ENCODE measurements at regions not wholly inside any gene's neighbourhood (a gene's known extent, or its start where the extent isn't known, plus 50 kb on each side); places are given as distances from the start of the nearest gene placed in this dataset.

DNA sequence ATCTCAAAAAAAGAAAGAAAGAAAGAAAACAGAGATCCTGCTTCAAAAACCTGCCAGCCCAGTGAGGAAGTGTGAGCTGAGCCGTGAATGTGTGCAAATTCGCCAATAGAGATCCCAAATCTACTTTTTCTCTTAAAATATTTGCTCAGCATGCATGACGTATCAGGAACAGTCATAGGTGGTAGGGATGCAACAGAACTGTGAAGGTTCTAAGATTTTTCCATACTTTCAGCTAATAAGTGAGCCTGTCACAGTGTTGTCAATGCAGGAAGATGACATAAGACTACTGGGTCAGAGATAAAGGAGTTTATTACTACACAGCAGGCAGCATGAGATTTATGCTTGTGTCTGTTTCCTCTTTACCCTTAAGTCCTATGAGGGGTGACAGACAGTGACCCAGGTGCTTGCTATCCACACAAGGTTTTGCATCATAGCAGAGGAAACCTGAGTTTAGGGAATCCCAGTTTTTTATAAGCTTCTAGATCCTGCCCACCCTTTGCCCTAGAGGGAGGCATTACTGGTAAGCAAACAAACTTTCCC lies 273.4 kb downstream of the BMP7 start:
- Histone ChIP-seq H4K20me1 (ENCODE audit: control insufficient read depth, insufficient read depth, low read depth, low read length) (no peaks in the 10 kb centered on the region), H3K9me2 (replicated peaks; ENCODE audit: control insufficient read depth, low read length) (no peaks in the 10 kb centered on the region), H3K4me3 (ENCODE audit: low read length) (no peak overlapping the region), H3K36me3 (ENCODE audit: control insufficient read depth, low read length) (no peaks in the 10 kb centered on the region), H3K4me2 (ENCODE audit: low read length) (no peak overlapping the region), H3K27me3 (ENCODE audit: control insufficient read depth, low read length) (peaks cover 12% of the 10 kb centered on the region), H3K9me3 (ENCODE audit: control insufficient read depth, insufficient read depth, low read length) (peaks cover under 1% of the 10 kb centered on the region; the same call in 1 of the 2 replicates), H3K79me2 (ENCODE audit: control insufficient read depth, low read length) (no peaks in the 10 kb centered on the region), H3K27ac (ENCODE audit: low read depth, low read length) (no peak overlapping the region), H3F3A (ENCODE audit: control insufficient read depth, insufficient read depth) (no peaks in the 10 kb centered on the region), H3K4me1 (ENCODE audit: control insufficient read depth, low read length) (no peaks in the 10 kb centered on the region)
- TF ChIP-seq EZH2phosphoT487 (IDR thresholded peaks at IDR 0.05; ENCODE audit: borderline replicate concordance, low read length), result no peak
- TF ChIP-seq, protein P1, sequence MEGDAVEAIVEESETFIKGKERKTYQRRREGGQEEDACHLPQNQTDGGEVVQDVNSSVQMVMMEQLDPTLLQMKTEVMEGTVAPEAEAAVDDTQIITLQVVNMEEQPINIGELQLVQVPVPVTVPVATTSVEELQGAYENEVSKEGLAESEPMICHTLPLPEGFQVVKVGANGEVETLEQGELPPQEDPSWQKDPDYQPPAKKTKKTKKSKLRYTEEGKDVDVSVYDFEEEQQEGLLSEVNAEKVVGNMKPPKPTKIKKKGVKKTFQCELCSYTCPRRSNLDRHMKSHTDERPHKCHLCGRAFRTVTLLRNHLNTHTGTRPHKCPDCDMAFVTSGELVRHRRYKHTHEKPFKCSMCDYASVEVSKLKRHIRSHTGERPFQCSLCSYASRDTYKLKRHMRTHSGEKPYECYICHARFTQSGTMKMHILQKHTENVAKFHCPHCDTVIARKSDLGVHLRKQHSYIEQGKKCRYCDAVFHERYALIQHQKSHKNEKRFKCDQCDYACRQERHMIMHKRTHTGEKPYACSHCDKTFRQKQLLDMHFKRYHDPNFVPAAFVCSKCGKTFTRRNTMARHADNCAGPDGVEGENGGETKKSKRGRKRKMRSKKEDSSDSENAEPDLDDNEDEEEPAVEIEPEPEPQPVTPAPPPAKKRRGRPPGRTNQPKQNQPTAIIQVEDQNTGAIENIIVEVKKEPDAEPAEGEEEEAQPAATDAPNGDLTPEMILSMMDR (IDR thresholded peaks at IDR 0.05; ENCODE audit: low read depth, low read length, poor library complexity, severe bottlenecking), result no peak

DNA sequence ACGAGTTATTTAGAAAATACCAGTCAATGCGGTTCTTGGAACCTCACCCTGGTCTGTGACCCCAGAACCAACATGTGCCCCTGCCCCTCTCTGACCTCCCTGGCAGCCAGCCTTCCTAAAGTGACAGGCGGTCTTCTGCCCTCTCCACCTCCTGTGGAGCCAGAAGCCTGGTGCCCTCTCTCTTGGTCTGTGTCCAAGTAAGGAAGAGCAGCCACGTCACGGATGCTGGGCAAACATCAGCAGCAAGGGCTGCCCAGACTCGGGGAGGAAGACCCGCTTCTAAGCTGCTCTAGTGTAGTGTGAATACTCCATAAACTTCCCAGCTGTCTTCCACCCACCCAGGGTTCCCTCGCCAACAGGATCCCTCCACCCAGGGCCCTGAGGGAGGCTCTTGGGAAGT lies 272.4 kb downstream of the BMP7 start:
- Histone ChIP-seq H3K36me3 (ENCODE audit: control insufficient read depth, low read length) (no peaks in the 10 kb centered on the region), H3K79me2 (ENCODE audit: control insufficient read depth, low read length) (no peaks in the 10 kb centered on the region), H3K4me2 (ENCODE audit: low read length) (no peak overlapping the region), H3K27ac (ENCODE audit: low read depth, low read length) (no peak overlapping the region), H3K27me3 (ENCODE audit: control insufficient read depth, low read length) (peaks cover 12% of the 10 kb centered on the region), H3K4me1 (ENCODE audit: control insufficient read depth, low read length) (no peaks in the 10 kb centered on the region), H4K20me1 (ENCODE audit: control insufficient read depth, insufficient read depth, low read depth, low read length) (no peaks in the 10 kb centered on the region), H3K9me3 (ENCODE audit: control insufficient read depth, insufficient read depth, low read length) (peaks cover 7% of the 10 kb centered on the region; the same call in 1 of the 2 replicates), H3K4me3 (ENCODE audit: low read length) (no peak overlapping the region), H3F3A (ENCODE audit: control insufficient read depth, insufficient read depth) (no peaks in the 10 kb centered on the region), H3K9me2 (replicated peaks; ENCODE audit: control insufficient read depth, low read length) (no peaks in the 10 kb centered on the region)
- no peak for TF ChIP-seq EZH2phosphoT487 (IDR thresholded peaks at IDR 0.05; ENCODE audit: borderline replicate concordance, low read length)
- TF ChIP-seq, protein P1 (IDR thresholded peaks at IDR 0.05; ENCODE audit: low read depth, low read length, poor library complexity, severe bottlenecking), result no peak

DNA sequence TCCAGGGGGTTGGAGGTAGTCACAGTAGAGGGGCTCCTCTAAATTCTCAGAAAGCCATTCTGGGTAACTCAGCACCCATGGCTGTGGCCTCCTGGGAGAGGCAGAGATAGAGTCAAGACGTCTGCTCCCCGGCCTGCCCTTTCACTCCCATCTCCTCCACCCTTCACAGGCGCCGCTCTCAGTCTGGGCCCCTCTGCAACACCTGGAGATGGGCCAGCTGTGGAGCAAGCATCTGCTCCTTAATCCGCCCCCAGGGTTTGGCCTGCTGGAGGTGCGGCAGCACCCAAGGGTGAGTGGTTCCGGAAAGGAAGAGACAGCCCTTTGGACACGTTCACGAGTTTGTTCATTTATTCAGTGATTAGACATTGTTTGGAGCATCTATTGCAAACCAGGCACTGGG lies 271.3 kb downstream of the BMP7 start:
- Histone ChIP-seq H3K4me2 (ENCODE audit: low read length) (no peak overlapping the region), H3K9me3 (ENCODE audit: control insufficient read depth, insufficient read depth, low read length) (peaks cover 7% of the 10 kb centered on the region; the same call in 1 of the 2 replicates), H3K27ac (ENCODE audit: low read depth, low read length) (no peak overlapping the region), H3K36me3 (ENCODE audit: control insufficient read depth, low read length) (no peaks in the 10 kb centered on the region), H3K79me2 (ENCODE audit: control insufficient read depth, low read length) (no peaks in the 10 kb centered on the region), H3F3A (ENCODE audit: control insufficient read depth, insufficient read depth) (no peaks in the 10 kb centered on the region), H3K9me2 (replicated peaks; ENCODE audit: control insufficient read depth, low read length) (no peaks in the 10 kb centered on the region), H4K20me1 (ENCODE audit: control insufficient read depth, insufficient read depth, low read depth, low read length) (no peaks in the 10 kb centered on the region), H3K4me1 (ENCODE audit: control insufficient read depth, low read length) (no peaks in the 10 kb centered on the region), H3K27me3 (ENCODE audit: control insufficient read depth, low read length) (peaks cover 12% of the 10 kb centered on the region), H3K4me3 (ENCODE audit: low read length) (no peak overlapping the region)
- no peak for TF ChIP-seq EZH2phosphoT487 (IDR thresholded peaks at IDR 0.05; ENCODE audit: borderline replicate concordance, low read length)
- TF ChIP-seq, protein P1 (IDR thresholded peaks at IDR 0.05; ENCODE audit: low read depth, low read length, poor library complexity, severe bottlenecking), result no peak
